K562 (cell line): ENCODE measurements at regions not wholly inside any gene's neighbourhood (a gene's known extent, or its start where the extent isn't known, plus 50 kb on each side); places are given as distances from the start of the nearest gene placed in this dataset.

Experiments
- HNRNPK ChIP-seq: fragments of 200-400 bp; formaldehyde crosslinking; IDR thresholded peaks from one replicate; pipeline ENCODE4 v1.6.1; 2018; ENCODE audit warnings: mild to moderate bottlenecking, low read depth, low read length; ENCODE audit not compliant: poor library complexity, severe bottlenecking
- MTA3 ChIP-seq: fragments of 450-650 bp; formaldehyde crosslinking; IDR thresholded peaks from 2 replicates; pipeline ENCODE4 v1.6.1; 2017; ENCODE audit warnings: mild to moderate bottlenecking, borderline replicate concordance
- RCOR1 ChIP-seq, 2 experiments: IDR thresholded peaks; 2 replicates each; pipeline ENCODE4 v1.6.1; 2012; ENCODE audit warnings: low read depth in 2 of 2, low read length in 2 of 2, borderline replicate concordance in 1 of 2, improper control_type of control experiment in 1 of 2

DNA sequence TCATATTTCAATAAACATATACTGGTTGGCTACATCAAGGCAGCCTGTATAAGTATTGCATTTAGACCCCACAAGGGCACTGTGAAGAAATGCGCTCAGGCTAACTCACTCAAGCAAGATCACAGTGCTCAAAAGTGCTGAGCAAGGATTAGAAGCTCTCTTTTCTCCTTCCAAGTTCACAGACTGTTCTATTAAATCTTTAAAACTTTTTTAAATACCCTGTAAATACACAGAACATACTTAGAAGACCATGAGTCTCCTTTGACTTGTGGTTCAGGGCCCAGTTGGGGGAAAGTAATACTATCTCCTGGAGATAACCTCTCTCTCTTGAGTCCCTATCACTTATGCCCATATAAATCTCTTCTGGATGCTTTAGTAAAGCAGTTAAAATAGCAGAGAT, 152.9 kb downstream of the SP3 start:
- TF ChIP-seq MTA3, result no peak
- no peak for TF ChIP-seq HNRNPK
- no peak for TF ChIP-seq RCOR1 (IDR thresholded peaks at IDR 0.05; ENCODE audit: borderline replicate concordance in 1 of 2, low read depth in 2 of 2, low read length in 2 of 2)
